ENCODE measurements at regions not wholly inside any gene's neighbourhood (a gene's known extent, or its start where the extent isn't known, plus 50 kb on each side); places are given as distances from the start of the nearest gene placed in this dataset.

- Histone ChIP-seq H2AFZ (ENCODE audit: low read length) (no peak overlapping the region), H3K9ac (ENCODE audit: low read length) (no peak overlapping the region), H3K79me2 (ENCODE audit: low read length) (no peaks in the 10 kb centered on the region), H3K27me3 (ENCODE audit: low read length) (no peaks in the 10 kb centered on the region), H3K4me3 (ENCODE audit: low read length) (no peak overlapping the region), H3K9me2 (replicated peaks; ENCODE audit: low read length) (no peaks in the 10 kb centered on the region), H3K4me2 (ENCODE audit: low read length) (no peak overlapping the region), H4K20me1 (ENCODE audit: low read length) (no peaks in the 10 kb centered on the region), H3K36me3 (ENCODE audit: low read depth, low read length) (no peaks in the 10 kb centered on the region), H3F3A (ENCODE audit: low read length, unreplicated experiment) (no peaks in the 10 kb centered on the region), H3K4me1 (ENCODE audit: insufficient read depth, low read length) (no peaks in the 10 kb centered on the region), H3K27ac (ENCODE audit: low read length) (no peak overlapping the region), H3K9me3 (ENCODE audit: low read length) (no peaks in the 10 kb centered on the region)
- ChIA-PET POLR2A (ENCODE audit: unreplicated experiment) (no interaction called here), CTCF (no interaction called here)
- no TSS peak for BruUV-seq (replicated peaks)
- ATAC-seq (no peak), DNase-seq (no peak)
- intact Hi-C loops (cut with micrococcal nuclease), result no loop called here
- TF ChIP-seq EZH2 (IDR thresholded peaks at IDR 0.05; ENCODE audit: low read length, unreplicated experiment) (no peak), EZH2phosphoT487 (IDR thresholded peaks at IDR 0.05; ENCODE audit: borderline replicate concordance, low read length) (no peak), CTCF (conservative IDR thresholded peaks at IDR 0.05; ENCODE audit: low read depth, low read length) (no peak)
Measured at GRCh38 chr13:73998631-73999030, 135.6 kb downstream of the KLF12 start.

- no peak overlapping the region for H3K27ac ChIP-seq (ENCODE audit: low read length)
- H3K9me3 ChIP-seq (ENCODE audit: low read length), result no peaks in the 10 kb centered on the region
- no peaks in the 10 kb centered on the region for H3K79me2 ChIP-seq (ENCODE audit: low read length)
- H3K4me1 ChIP-seq (ENCODE audit: insufficient read depth, low read length), result no peaks in the 10 kb centered on the region
- CTCF ChIA-PET, result no interaction called here
- H3K4me2 ChIP-seq (ENCODE audit: low read length), result no peak overlapping the region
- TF ChIP-seq CTCF (conservative IDR thresholded peaks at IDR 0.05; ENCODE audit: low read depth, low read length), result no peak
- no peak for TF ChIP-seq EZH2phosphoT487 (IDR thresholded peaks at IDR 0.05; ENCODE audit: borderline replicate concordance, low read length)
- no peak for TF ChIP-seq EZH2 (IDR thresholded peaks at IDR 0.05; ENCODE audit: low read length, unreplicated experiment)
- no TSS peak for BruUV-seq (replicated peaks)
- H3K27me3 ChIP-seq (ENCODE audit: low read length), result no peaks in the 10 kb centered on the region
- H4K20me1 ChIP-seq (ENCODE audit: low read length), result no peaks in the 10 kb centered on the region
- POLR2A ChIA-PET (ENCODE audit: unreplicated experiment), result no interaction called here
- H3K4me3 ChIP-seq (ENCODE audit: low read length), result no peak overlapping the region
- DNase-seq (no peak), ATAC-seq (no peak)
- H3F3A ChIP-seq (ENCODE audit: low read length, unreplicated experiment), result no peaks in the 10 kb centered on the region
- no peaks in the 10 kb centered on the region for H3K36me3 ChIP-seq (ENCODE audit: low read depth, low read length)
- intact Hi-C loops (cut with micrococcal nuclease), result no loop called here
- no peak overlapping the region for H2AFZ ChIP-seq (ENCODE audit: low read length)
- no peak overlapping the region for H3K9ac ChIP-seq (ENCODE audit: low read length)
- no peaks in the 10 kb centered on the region for H3K9me2 ChIP-seq (replicated peaks; ENCODE audit: low read length)
Measured at GRCh38 chr13:73997964-73998363, 136.2 kb downstream of the KLF12 start.

GRCh38 chr13:73996569-73996968, 137.6 kb downstream of the KLF12 start:
- CTCF ChIA-PET, result no interaction called here
- Histone ChIP-seq H3K4me2 (ENCODE audit: low read length) (no peak overlapping the region), H3K9ac (ENCODE audit: low read length) (no peak overlapping the region), H3F3A (ENCODE audit: low read length, unreplicated experiment) (no peaks in the 10 kb centered on the region), H3K9me2 (replicated peaks; ENCODE audit: low read length) (no peaks in the 10 kb centered on the region), H3K4me3 (ENCODE audit: low read length) (no peak overlapping the region), H2AFZ (ENCODE audit: low read length) (no peak overlapping the region), H3K4me1 (ENCODE audit: insufficient read depth, low read length) (no peaks in the 10 kb centered on the region), H3K79me2 (ENCODE audit: low read length) (no peaks in the 10 kb centered on the region), H4K20me1 (ENCODE audit: low read length) (no peaks in the 10 kb centered on the region), H3K27ac (ENCODE audit: low read length) (no peak overlapping the region), H3K36me3 (ENCODE audit: low read depth, low read length) (no peaks in the 10 kb centered on the region), H3K9me3 (ENCODE audit: low read length) (no peaks in the 10 kb centered on the region), H3K27me3 (ENCODE audit: low read length) (no peaks in the 10 kb centered on the region)
- TF ChIP-seq CTCF (conservative IDR thresholded peaks at IDR 0.05; ENCODE audit: low read depth, low read length) (no peak), EZH2phosphoT487 (IDR thresholded peaks at IDR 0.05; ENCODE audit: borderline replicate concordance, low read length) (no peak), EZH2 (IDR thresholded peaks at IDR 0.05; ENCODE audit: low read length, unreplicated experiment) (no peak)
- intact Hi-C loops (cut with micrococcal nuclease), result no loop called here
- BruUV-seq (replicated peaks), result no TSS peak
- no peak for ATAC-seq
- POLR2A ChIA-PET (ENCODE audit: unreplicated experiment), result no interaction called here
- no peak for DNase-seq

Data from PC-3 (cell line).